ENCODE measurements at regions not wholly inside any gene's neighbourhood (a gene's known extent, or its start where the extent isn't known, plus 50 kb on each side); places are given as distances from the start of the nearest gene placed in this dataset.

DNA sequence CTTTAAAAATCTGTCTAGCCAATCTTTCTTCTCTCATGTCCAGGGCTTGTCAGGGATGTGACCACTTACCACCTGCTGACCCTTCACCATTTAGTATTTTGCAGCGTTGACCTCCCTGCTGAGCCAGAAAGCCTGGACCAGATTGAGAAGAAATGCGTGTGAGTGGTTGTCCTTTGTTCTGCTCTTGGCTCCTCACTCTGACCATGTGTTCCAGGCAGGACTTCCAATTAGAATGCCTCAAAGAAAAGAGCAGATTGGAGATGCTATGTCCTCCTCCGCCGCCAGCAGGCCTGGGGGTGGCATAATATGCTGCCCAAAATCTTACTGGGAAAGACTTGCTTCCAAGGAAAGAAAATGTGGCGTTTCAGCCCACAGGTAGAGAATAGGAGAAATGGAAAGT, 894.1 kb downstream of the SLC4A3 start:
- Histone ChIP-seq H3K27ac (no peak overlapping the region), H3K9me3 (ENCODE audit: low read depth) (no peaks in the 10 kb centered on the region), H3K9ac (no peak overlapping the region), H3K27me3 (replicated peaks; ENCODE audit: insufficient read depth) (no peaks in the 10 kb centered on the region), H3K4me1 (ENCODE audit: insufficient read depth) (no peaks in the 10 kb centered on the region), H2AFZ (peak overlapping the region; percentile 29; the same call in 1 of the 2 replicates), H3K4me2 (ENCODE audit: unreplicated experiment) (no peak overlapping the region), H4K20me1 (ENCODE audit: insufficient read depth) (no peaks in the 10 kb centered on the region), H3K36me3 (ENCODE audit: low read depth) (no peaks in the 10 kb centered on the region), H3F3A (ENCODE audit: insufficient read depth) (no peaks in the 10 kb centered on the region), H3K79me2 (ENCODE audit: insufficient read depth) (no peaks in the 10 kb centered on the region), H3K4me3 (no peak overlapping the region), H3K9me2 (ENCODE audit: insufficient read depth) (no peaks in the 10 kb centered on the region)
- in situ Hi-C loops (cut with MboI), result no loop called here
- 69 to 74% methylated on average over 5 of the region's 5 CpGs for WGBS, 2 experiments (ENCODE audit: low coverage in 1 of 2, low lambda C conversion rate in 2 of 2, missing lambda C conversion rate in 2 of 2)
- DNase-seq, result no peak
- no peak for TF ChIP-seq EZH2phosphoT487 (IDR thresholded peaks at IDR 0.05; ENCODE audit: insufficient read depth, low read depth)
- TF ChIP-seq EZH2 (IDR thresholded peaks at IDR 0.05; ENCODE audit: insufficient read depth, poor library complexity, severe bottlenecking), result no peak

DNA sequence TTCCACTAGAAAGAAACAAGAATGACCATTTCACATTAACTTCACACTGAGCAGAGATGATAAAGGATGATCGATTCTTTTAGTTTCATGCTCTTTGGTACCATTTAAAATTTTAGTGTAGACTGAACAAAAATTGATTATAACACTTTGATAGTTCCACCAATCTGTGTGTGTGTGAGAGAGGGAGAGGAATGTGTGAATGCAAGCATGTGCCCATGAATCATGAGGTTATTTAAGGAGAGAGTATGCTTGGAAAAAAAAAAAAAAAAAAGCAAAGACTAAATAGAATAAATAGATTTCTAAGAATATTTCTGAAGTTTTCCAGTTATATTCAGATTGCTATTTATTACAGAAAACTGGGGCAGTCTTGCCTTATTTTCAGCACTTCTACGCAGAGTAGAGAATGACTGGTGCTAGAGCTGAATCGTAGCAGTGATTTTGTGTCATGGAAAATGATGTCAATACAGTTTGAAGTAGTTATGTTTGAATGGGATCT, 900.8 kb downstream of the SLC4A3 start:
- H2AFZ ChIP-seq, result peak overlapping the region; percentile 52
- no peaks in the 10 kb centered on the region for H3K9me3 ChIP-seq (ENCODE audit: low read depth)
- peak; percentile 72 for DNase-seq
- WGBS, 2 experiments (ENCODE audit: low coverage in 1 of 2, low lambda C conversion rate in 2 of 2, missing lambda C conversion rate in 2 of 2), result 47 to 55% methylated on average over 3 of the region's 3 CpGs
- no peaks in the 10 kb centered on the region for H3F3A ChIP-seq (ENCODE audit: insufficient read depth)
- no peaks in the 10 kb centered on the region for H3K79me2 ChIP-seq (ENCODE audit: insufficient read depth)
- H3K4me2 ChIP-seq (ENCODE audit: unreplicated experiment), result peak overlapping the region; percentile 12
- no peak overlapping the region for H3K27ac ChIP-seq
- H3K4me3 ChIP-seq, result no peak overlapping the region
- no peaks in the 10 kb centered on the region for H4K20me1 ChIP-seq (ENCODE audit: insufficient read depth)
- H3K36me3 ChIP-seq (ENCODE audit: low read depth), result no peaks in the 10 kb centered on the region
- in situ Hi-C loops (cut with MboI), result no loop called here
- TF ChIP-seq EZH2phosphoT487 (IDR thresholded peaks at IDR 0.05; ENCODE audit: insufficient read depth, low read depth) (no peak), EZH2 (IDR thresholded peaks at IDR 0.05; ENCODE audit: insufficient read depth, poor library complexity, severe bottlenecking) (no peak)
- peaks cover 10% of the 10 kb centered on the region for H3K4me1 ChIP-seq (ENCODE audit: insufficient read depth)
- no peak overlapping the region for H3K9ac ChIP-seq
- no peaks in the 10 kb centered on the region for H3K9me2 ChIP-seq (ENCODE audit: insufficient read depth)
- H3K27me3 ChIP-seq (replicated peaks; ENCODE audit: insufficient read depth), result no peaks in the 10 kb centered on the region

- H3K9me3 ChIP-seq (ENCODE audit: low read depth), result no peaks in the 10 kb centered on the region
- no peaks in the 10 kb centered on the region for H3K27me3 ChIP-seq (replicated peaks; ENCODE audit: insufficient read depth)
- peaks cover 15% of the 10 kb centered on the region for H3K4me1 ChIP-seq (ENCODE audit: insufficient read depth)
- H3K9me2 ChIP-seq (ENCODE audit: insufficient read depth), result no peaks in the 10 kb centered on the region
- H3F3A ChIP-seq (ENCODE audit: insufficient read depth), result no peaks in the 10 kb centered on the region
- in situ Hi-C loops (cut with MboI), result no loop called here
- H3K9ac ChIP-seq, result no peak overlapping the region
- TF ChIP-seq EZH2 (IDR thresholded peaks at IDR 0.05; ENCODE audit: insufficient read depth, poor library complexity, severe bottlenecking) (no peak), EZH2phosphoT487 (IDR thresholded peaks at IDR 0.05; ENCODE audit: insufficient read depth, low read depth) (no peak)
- H3K4me3 ChIP-seq, result no peak overlapping the region
- no peaks in the 10 kb centered on the region for H3K36me3 ChIP-seq (ENCODE audit: low read depth)
- H3K27ac ChIP-seq, result no peak overlapping the region
- H4K20me1 ChIP-seq (ENCODE audit: insufficient read depth), result no peaks in the 10 kb centered on the region
- WGBS, 2 experiments (ENCODE audit: low coverage in 1 of 2, low lambda C conversion rate in 2 of 2, missing lambda C conversion rate in 2 of 2), result 64 to 67% methylated on average over 1 of the region's 1 CpG
- no peak overlapping the region for H2AFZ ChIP-seq
- no peak overlapping the region for H3K4me2 ChIP-seq (ENCODE audit: unreplicated experiment)
- no peaks in the 10 kb centered on the region for H3K79me2 ChIP-seq (ENCODE audit: insufficient read depth)
- no peak for DNase-seq
Observed at GRCh38 chr2:220531216-220531615, 903.8 kb downstream of the SLC4A3 start.

- no peak overlapping the region for H3K27ac ChIP-seq
- H3K9me2 ChIP-seq (ENCODE audit: insufficient read depth), result no peaks in the 10 kb centered on the region
- peak; percentile 70 for DNase-seq
- no peaks in the 10 kb centered on the region for H3K9me3 ChIP-seq (ENCODE audit: low read depth)
- in situ Hi-C loops (cut with MboI), result no loop called here
- no peak overlapping the region for H3K9ac ChIP-seq
- H3K36me3 ChIP-seq (ENCODE audit: low read depth), result no peaks in the 10 kb centered on the region
- WGBS, 2 experiments (ENCODE audit: low coverage in 1 of 2, low lambda C conversion rate in 2 of 2, missing lambda C conversion rate in 2 of 2), result 54 to 66% methylated on average over 2 of the region's 2 CpGs
- peaks cover 8% of the 10 kb centered on the region for H3K4me1 ChIP-seq (ENCODE audit: insufficient read depth)
- H3K79me2 ChIP-seq (ENCODE audit: insufficient read depth), result no peaks in the 10 kb centered on the region
- no peaks in the 10 kb centered on the region for H3K27me3 ChIP-seq (replicated peaks; ENCODE audit: insufficient read depth)
- no peaks in the 10 kb centered on the region for H3F3A ChIP-seq (ENCODE audit: insufficient read depth)
- no peak overlapping the region for H2AFZ ChIP-seq
- no peak for TF ChIP-seq EZH2 (IDR thresholded peaks at IDR 0.05; ENCODE audit: insufficient read depth, poor library complexity, severe bottlenecking)
- no peak for TF ChIP-seq EZH2phosphoT487 (IDR thresholded peaks at IDR 0.05; ENCODE audit: insufficient read depth, low read depth)
- H4K20me1 ChIP-seq (ENCODE audit: insufficient read depth), result no peaks in the 10 kb centered on the region
- H3K4me2 ChIP-seq (ENCODE audit: unreplicated experiment), result no peak overlapping the region
- H3K4me3 ChIP-seq, result no peak overlapping the region
Observed at GRCh38 chr2:220533485-220533884, 906.1 kb downstream of the SLC4A3 start.

GRCh38 chr2:220539481-220539880, 912.1 kb downstream of the SLC4A3 start:
- in situ Hi-C loops (cut with MboI), result no loop called here
- Histone ChIP-seq H3F3A (ENCODE audit: insufficient read depth) (no peaks in the 10 kb centered on the region), H3K27ac (no peak overlapping the region), H3K4me2 (ENCODE audit: unreplicated experiment) (no peak overlapping the region), H3K9me3 (ENCODE audit: low read depth) (no peaks in the 10 kb centered on the region), H3K27me3 (replicated peaks; ENCODE audit: insufficient read depth) (no peaks in the 10 kb centered on the region), H3K79me2 (ENCODE audit: insufficient read depth) (no peaks in the 10 kb centered on the region), H4K20me1 (ENCODE audit: insufficient read depth) (no peaks in the 10 kb centered on the region), H3K9me2 (ENCODE audit: insufficient read depth) (no peaks in the 10 kb centered on the region), H2AFZ (no peak overlapping the region), H3K4me1 (ENCODE audit: insufficient read depth) (no peaks in the 10 kb centered on the region), H3K36me3 (ENCODE audit: low read depth) (no peaks in the 10 kb centered on the region), H3K4me3 (no peak overlapping the region), H3K9ac (no peak overlapping the region)
- no peak for DNase-seq
- 51 to 58% methylated on average over 5 of the region's 5 CpGs for WGBS, 2 experiments (ENCODE audit: low coverage in 1 of 2, low lambda C conversion rate in 2 of 2, missing lambda C conversion rate in 2 of 2)
- TF ChIP-seq EZH2 (IDR thresholded peaks at IDR 0.05; ENCODE audit: insufficient read depth, poor library complexity, severe bottlenecking) (no peak), EZH2phosphoT487 (IDR thresholded peaks at IDR 0.05; ENCODE audit: insufficient read depth, low read depth) (no peak)
